ENCODE measurements at regions not wholly inside any gene's neighbourhood (a gene's known extent, or its start where the extent isn't known, plus 50 kb on each side); places are given as distances from the start of the nearest gene placed in this dataset.

DNA sequence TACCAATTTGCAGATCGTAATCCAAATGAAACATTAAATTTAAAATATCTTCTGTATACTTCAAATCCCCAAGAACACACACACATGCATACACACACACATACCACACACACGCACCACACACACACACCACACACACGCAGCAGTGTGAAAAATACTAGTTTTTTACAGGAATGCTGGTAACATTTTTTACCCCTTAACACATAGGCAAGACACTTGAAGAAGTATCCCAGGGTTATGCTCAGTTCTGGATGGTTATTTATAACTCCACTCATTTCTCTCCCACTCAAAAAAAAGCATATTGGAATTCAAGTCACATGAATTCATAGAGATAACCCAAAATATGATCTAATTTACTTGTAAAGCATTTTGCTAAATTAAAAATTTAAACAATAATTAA is 325.5 kb upstream of the SLC7A11 start:
- no peak overlapping the region for H3K4me3 Mint-ChIP-seq (ENCODE audit: unreplicated experiment)
- TF ChIP-seq, protein P1, sequence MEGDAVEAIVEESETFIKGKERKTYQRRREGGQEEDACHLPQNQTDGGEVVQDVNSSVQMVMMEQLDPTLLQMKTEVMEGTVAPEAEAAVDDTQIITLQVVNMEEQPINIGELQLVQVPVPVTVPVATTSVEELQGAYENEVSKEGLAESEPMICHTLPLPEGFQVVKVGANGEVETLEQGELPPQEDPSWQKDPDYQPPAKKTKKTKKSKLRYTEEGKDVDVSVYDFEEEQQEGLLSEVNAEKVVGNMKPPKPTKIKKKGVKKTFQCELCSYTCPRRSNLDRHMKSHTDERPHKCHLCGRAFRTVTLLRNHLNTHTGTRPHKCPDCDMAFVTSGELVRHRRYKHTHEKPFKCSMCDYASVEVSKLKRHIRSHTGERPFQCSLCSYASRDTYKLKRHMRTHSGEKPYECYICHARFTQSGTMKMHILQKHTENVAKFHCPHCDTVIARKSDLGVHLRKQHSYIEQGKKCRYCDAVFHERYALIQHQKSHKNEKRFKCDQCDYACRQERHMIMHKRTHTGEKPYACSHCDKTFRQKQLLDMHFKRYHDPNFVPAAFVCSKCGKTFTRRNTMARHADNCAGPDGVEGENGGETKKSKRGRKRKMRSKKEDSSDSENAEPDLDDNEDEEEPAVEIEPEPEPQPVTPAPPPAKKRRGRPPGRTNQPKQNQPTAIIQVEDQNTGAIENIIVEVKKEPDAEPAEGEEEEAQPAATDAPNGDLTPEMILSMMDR (IDR thresholded peaks at IDR 0.05; ENCODE audit: partially characterized antibody, unreplicated experiment): no peak
- no peak for DNase-seq
- no peaks in the 10 kb centered on the region for H3K4me1 Mint-ChIP-seq (ENCODE audit: low read depth, unreplicated experiment)
- no peaks in the 10 kb centered on the region for H3K36me3 Mint-ChIP-seq (ENCODE audit: unreplicated experiment)
- no peaks in the 10 kb centered on the region for H3K27me3 Mint-ChIP-seq (ENCODE audit: unreplicated experiment)
- no peak overlapping the region for H3K27ac Mint-ChIP-seq (ENCODE audit: unreplicated experiment)
- no peaks in the 10 kb centered on the region for H3K9me3 Mint-ChIP-seq (ENCODE audit: unreplicated experiment)

DNA sequence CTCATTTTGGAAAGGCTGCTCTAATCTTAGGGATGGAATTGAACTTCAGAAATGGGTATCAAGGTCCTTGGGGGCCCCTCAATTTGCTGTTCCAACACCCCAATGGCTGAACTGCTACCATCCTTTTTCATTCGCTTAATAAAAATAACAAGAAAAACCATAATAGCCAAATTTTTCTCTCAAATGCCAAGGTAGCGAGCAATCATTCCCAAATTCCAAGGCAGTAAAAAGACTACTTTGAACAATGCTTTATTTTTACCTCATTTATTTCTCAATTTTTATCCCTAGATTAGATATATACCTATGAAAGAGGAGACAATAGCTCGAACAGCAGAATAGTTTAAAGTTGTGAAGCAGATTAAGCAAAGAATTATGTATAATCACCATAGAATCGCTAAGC is 323.4 kb upstream of the SLC7A11 start:
- H3K4me1 Mint-ChIP-seq (ENCODE audit: low read depth, unreplicated experiment): no peaks in the 10 kb centered on the region
- H3K27ac Mint-ChIP-seq (ENCODE audit: unreplicated experiment): no peak overlapping the region
- TF ChIP-seq, protein P1 (IDR thresholded peaks at IDR 0.05; ENCODE audit: partially characterized antibody, unreplicated experiment): no peak
- no peak overlapping the region for H3K4me3 Mint-ChIP-seq (ENCODE audit: unreplicated experiment)
- H3K27me3 Mint-ChIP-seq (ENCODE audit: unreplicated experiment): no peaks in the 10 kb centered on the region
- DNase-seq: no peak
- no peaks in the 10 kb centered on the region for H3K9me3 Mint-ChIP-seq (ENCODE audit: unreplicated experiment)
- H3K36me3 Mint-ChIP-seq (ENCODE audit: unreplicated experiment): no peaks in the 10 kb centered on the region

DNA sequence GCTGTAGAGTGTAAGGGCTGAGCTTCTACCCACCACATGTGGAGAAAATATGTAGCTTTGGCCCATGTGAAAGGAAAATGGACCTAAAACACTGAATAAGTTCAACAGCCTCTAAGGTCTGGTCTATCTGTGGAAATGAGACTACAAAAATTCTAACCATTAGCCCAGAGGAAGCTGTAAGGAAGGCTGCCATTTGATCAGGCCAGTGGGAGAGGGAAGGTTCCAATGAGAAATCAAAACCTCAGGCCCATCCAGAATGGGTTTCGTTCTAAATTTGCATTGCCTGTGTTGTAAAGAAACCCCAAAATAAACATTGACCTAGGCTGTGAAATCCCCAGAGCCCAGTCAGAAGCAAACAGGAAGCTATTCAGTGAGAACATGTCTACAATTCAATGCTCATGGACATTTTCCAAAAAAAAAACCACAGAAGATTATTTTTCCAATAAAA is 320.4 kb upstream of the SLC7A11 start:
- no peaks in the 10 kb centered on the region for H3K9me3 Mint-ChIP-seq (ENCODE audit: unreplicated experiment)
- H3K4me3 Mint-ChIP-seq (ENCODE audit: unreplicated experiment): no peak overlapping the region
- no peaks in the 10 kb centered on the region for H3K27me3 Mint-ChIP-seq (ENCODE audit: unreplicated experiment)
- TF ChIP-seq, protein P1 (IDR thresholded peaks at IDR 0.05; ENCODE audit: partially characterized antibody, unreplicated experiment): no peak
- H3K36me3 Mint-ChIP-seq (ENCODE audit: unreplicated experiment): no peaks in the 10 kb centered on the region
- no peaks in the 10 kb centered on the region for H3K4me1 Mint-ChIP-seq (ENCODE audit: low read depth, unreplicated experiment)
- no peak overlapping the region for H3K27ac Mint-ChIP-seq (ENCODE audit: unreplicated experiment)
- no peak for DNase-seq

DNA sequence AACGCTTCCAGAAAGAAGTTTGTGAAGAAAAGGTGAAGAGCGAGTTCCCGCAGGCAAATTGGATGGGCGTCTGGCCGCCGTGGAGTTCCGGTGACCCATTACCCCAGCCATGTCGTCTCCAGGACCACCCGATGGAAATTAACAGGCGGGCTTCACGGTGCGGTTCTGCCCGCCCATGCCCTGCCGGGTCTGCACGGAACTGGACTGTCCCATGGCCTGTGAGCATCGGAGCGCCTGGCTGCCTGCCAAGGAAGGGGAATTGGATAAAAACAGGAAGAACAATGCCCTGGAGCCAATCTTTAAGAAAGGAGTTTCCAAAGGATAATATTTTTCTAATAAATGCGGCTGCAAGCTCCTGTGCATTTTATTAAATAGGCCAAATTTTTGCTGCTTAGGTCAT is 319.8 kb upstream of the SLC7A11 start:
- H3K27ac Mint-ChIP-seq (ENCODE audit: unreplicated experiment): no peak overlapping the region

DNA sequence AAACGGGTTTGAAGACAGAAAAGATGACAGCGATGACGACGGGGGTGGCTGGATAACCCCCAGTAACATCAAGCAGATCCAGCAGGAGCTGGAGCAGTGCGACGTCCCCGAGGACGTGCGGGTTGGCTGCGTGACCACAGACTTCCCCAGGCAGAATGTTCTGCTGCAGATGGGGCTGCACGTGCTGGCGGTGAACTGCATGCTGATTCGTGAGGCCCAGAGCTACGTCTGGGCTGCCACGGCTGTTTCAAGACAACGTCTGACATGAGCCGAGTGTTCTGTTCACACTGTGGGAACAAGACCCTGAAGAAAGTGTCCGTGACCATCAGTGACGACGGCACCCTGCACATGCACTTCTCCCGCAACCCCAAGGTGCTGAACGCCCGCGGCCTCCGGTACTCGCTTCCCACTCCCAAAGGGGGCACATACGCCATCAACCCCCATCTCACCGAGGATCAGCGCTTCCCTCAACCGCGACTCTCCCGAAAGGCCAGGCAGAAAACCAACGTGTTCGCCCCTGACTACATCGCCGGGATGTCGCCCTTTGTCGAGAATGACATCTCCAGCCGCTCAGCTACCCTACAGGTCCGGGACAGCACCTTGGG is 319.2 kb upstream of the SLC7A11 start:
- Mint-ChIP-seq H3K36me3 (ENCODE audit: unreplicated experiment) (no peaks in the 10 kb centered on the region), H3K9me3 (ENCODE audit: unreplicated experiment) (no peaks in the 10 kb centered on the region), H3K27me3 (ENCODE audit: unreplicated experiment) (no peaks in the 10 kb centered on the region), H3K4me1 (ENCODE audit: low read depth, unreplicated experiment) (no peaks in the 10 kb centered on the region), H3K4me3 (ENCODE audit: unreplicated experiment) (no peak overlapping the region), H3K27ac (ENCODE audit: unreplicated experiment) (no peak overlapping the region)
- no peak for DNase-seq
- TF ChIP-seq, protein P1 (IDR thresholded peaks at IDR 0.05; ENCODE audit: partially characterized antibody, unreplicated experiment): no peak

More for the DNA sequence above, 319.8 kb upstream of the SLC7A11 start:
- Mint-ChIP-seq H3K27me3 (ENCODE audit: unreplicated experiment) (no peaks in the 10 kb centered on the region), H3K4me3 (ENCODE audit: unreplicated experiment) (no peak overlapping the region), H3K36me3 (ENCODE audit: unreplicated experiment) (no peaks in the 10 kb centered on the region), H3K4me1 (ENCODE audit: low read depth, unreplicated experiment) (no peaks in the 10 kb centered on the region), H3K9me3 (ENCODE audit: unreplicated experiment) (no peaks in the 10 kb centered on the region)
- DNase-seq: no peak
- TF ChIP-seq, protein P1 (IDR thresholded peaks at IDR 0.05; ENCODE audit: partially characterized antibody, unreplicated experiment): no peak
